Endothelial cell of umbilical vein (primary cell): ENCODE measurements at regions not wholly inside any gene's neighbourhood (a gene's known extent, or its start where the extent isn't known, plus 50 kb on each side); places are given as distances from the start of the nearest gene placed in this dataset.

Experiments used
- BruUV-seq: library from RNA; stranded (reverse); fragments of 400-500 nt; replicated peaks from 2 replicates; lab custom pipeline; 2021; lab: Mats Ljungman, UMichigan
- CTCF ChIA-PET: fragments of 300-600, 350-600 bp; sonication (Branson Sonifier 250); formaldehyde crosslinking; loops from one replicate; lab custom pipeline; 2021; ENCODE audit warnings: antibody characterized with exemption, inconsistent platforms; lab: Charles Lee
- POLR2A ChIA-PET: fragments of 300-600, 350-600 bp; sonication (Branson Sonifier 250); formaldehyde crosslinking; loops from one replicate; lab custom pipeline; 2021; ENCODE audit warnings: antibody characterized with exemption, inconsistent platforms; lab: Charles Lee
- DNase-seq: peaks from one replicate; pipeline ENCODE4 v3.0.0-alpha.2; 2011; ENCODE audit warnings: low read depth, low spot score
- FAIRE-seq: peaks from 2 replicates; lab custom pipeline; 2011; peaks lifted over from hg19 to GRCh38; lab: Jason Lieb, UNC
- H2AFZ ChIP-seq: 2 replicates; pipeline ENCODE4 v1.6.0; 2012; ENCODE audit warnings: low read depth, low read length, control low read depth, inconsistent platforms
- H3K27ac ChIP-seq: 2 replicates; pipeline ENCODE4 v1.5.1; 2011; ENCODE audit warnings: low read depth, mild to moderate bottlenecking, control low read depth, low read length, moderate library complexity; ENCODE audit not compliant: insufficient read depth
- H3K27me3 ChIP-seq, 2 experiments: 2 replicates each; pipeline versions ENCODE4 v1.6.0 to v1.6.1; 2011; ENCODE audit warnings: low read length in 2 of 2, mixed read lengths in 1 of 2; ENCODE audit not compliant: control insufficient read depth in 2 of 2, insufficient read depth in 2 of 2
- H3K36me3 ChIP-seq, 2 experiments: 2 replicates in 1 of 2; 3 replicates in 1 of 2; pipeline ENCODE4 v1.5.1; 2011; ENCODE audit warnings: low read length in 2 of 2, mild to moderate bottlenecking in 1 of 2, moderate library complexity in 1 of 2; ENCODE audit not compliant: control insufficient read depth in 2 of 2, insufficient read depth in 2 of 2; ENCODE audit errors: extremely low read depth in 1 of 2
- H3K4me1 ChIP-seq: 3 replicates; pipeline ENCODE4 v1.5.1; 2011; ENCODE audit warnings: mild to moderate bottlenecking, low read length; ENCODE audit not compliant: control insufficient read depth, insufficient read depth; ENCODE audit errors: extremely low read depth
- H3K4me2 ChIP-seq: 2 replicates; pipeline ENCODE4 v1.6.1; 2011; ENCODE audit warnings: low read length, control low read depth, mixed read lengths; ENCODE audit not compliant: insufficient read depth
- H3K4me3 ChIP-seq, 3 experiments: fragments of 200-600 bp in 1 of 3; sonication (generic), shearing (Covaris generic) in 1 of 3; replicated peaks in 1 of 3; 2 replicates each; pipeline ENCODE4 v1.5.1; 2011 to 2016; ENCODE audit warnings: control low read depth in 3 of 3, low read length in 3 of 3, mild to moderate bottlenecking in 2 of 3, inconsistent platforms in 1 of 3, low read depth in 1 of 3, moderate library complexity in 1 of 3; ENCODE audit not compliant: insufficient read depth in 1 of 3
- H3K79me2 ChIP-seq: 2 replicates; pipeline ENCODE4 v1.6.0; 2012; ENCODE audit warnings: low read length, inconsistent platforms; ENCODE audit not compliant: control insufficient read depth, insufficient read depth
- H3K9ac ChIP-seq: replicated peaks from 2 replicates; pipeline ENCODE3; 2011; ENCODE audit warnings: low read length, control low read depth; ENCODE audit not compliant: insufficient read depth; ENCODE audit errors: extremely low read depth
- H3K9me1 ChIP-seq: replicated peaks from 3 replicates; pipeline ENCODE4 v1.6.0; 2011; ENCODE audit warnings: mild to moderate bottlenecking, low read length; ENCODE audit not compliant: control insufficient read depth, insufficient read depth; ENCODE audit errors: extremely low read depth
- H3K9me3 ChIP-seq: replicated peaks from 2 replicates; pipeline ENCODE4 v1.5.1; 2012; ENCODE audit warnings: low read length, inconsistent platforms; ENCODE audit not compliant: control insufficient read depth, insufficient read depth
- H4K20me1 ChIP-seq: replicated peaks from 2 replicates; pipeline ENCODE3; 2011; ENCODE audit warnings: mild to moderate bottlenecking, low read length; ENCODE audit not compliant: control insufficient read depth, insufficient read depth; ENCODE audit errors: extremely low read depth
- EZH2 ChIP-seq: IDR thresholded peaks from 2 replicates; pipeline ENCODE4 v1.6.1; 2012; ENCODE audit warnings: borderline replicate concordance, low read depth, mild to moderate bottlenecking, moderate library complexity, low read length, inconsistent platforms; ENCODE audit not compliant: severe bottlenecking
- FOS ChIP-seq: IDR thresholded peaks from 2 replicates; pipeline ENCODE4 v1.6.1; 2011; ENCODE audit warnings: mild to moderate bottlenecking, low read length, moderate library complexity, borderline replicate concordance; ENCODE audit not compliant: insufficient read depth
- GATA2 ChIP-seq: IDR thresholded peaks from 2 replicates; pipeline ENCODE4 v1.7.0; 2011; ENCODE audit warnings: low read depth, mild to moderate bottlenecking, moderate library complexity, mixed read lengths, low read length; ENCODE audit not compliant: insufficient read length, insufficient read depth
- JUN ChIP-seq: IDR thresholded peaks from 2 replicates; pipeline ENCODE4 v1.6.1; 2011; ENCODE audit warnings: borderline replicate concordance, low read depth; ENCODE audit not compliant: insufficient read length, insufficient read depth
- MYC ChIP-seq: IDR thresholded peaks from one replicate; pipeline ENCODE4 v1.6.1; 2011; ENCODE audit warnings: mild to moderate bottlenecking, low read depth, low read length
- POLR2A ChIP-seq: IDR thresholded peaks from 2 replicates; pipeline ENCODE4 v1.6.1; 2012; ENCODE audit warnings: low read depth, mild to moderate bottlenecking, control low read depth, low read length
- POLR2AphosphoS5 ChIP-seq: IDR thresholded peaks from 2 replicates; pipeline ENCODE4 v1.6.1; 2012; ENCODE audit warnings: low read depth, mild to moderate bottlenecking, control low read depth, low read length, moderate library complexity; ENCODE audit not compliant: insufficient read depth
- dilution Hi-C: fragments of 300-500 bp; cut with MboI; formaldehyde crosslinking; loops from one replicate; pipeline ENCODE4 v1.15.0; 2019; ENCODE audit warnings: low sequenced_read_pairs; ENCODE audit not compliant: extremely low pct_ligation_motif_present
- intact Hi-C: fragments of 100-400 bp; cut with micrococcal nuclease; formaldehyde crosslinking; loops from one replicate; pipeline ENCODE4 v1.10.0; 2022
- TF ChIP-seq, protein P1 (sequence below), 2 donors: IDR thresholded peaks; 1 replicate in 1 of 2; 2 replicates in 1 of 2; pipeline ENCODE4 v1.5.1; 2011; ENCODE audit warnings: low read length in 2 of 2, mild to moderate bottlenecking in 2 of 2, moderate library complexity in 2 of 2, control low read depth in 1 of 2, inconsistent platforms in 1 of 2, low read depth in 1 of 2; ENCODE audit not compliant: insufficient read depth in 1 of 2; ENCODE audit errors: extremely low read depth in 1 of 2
- TF ChIP-seq, protein P2 (sequence below): IDR thresholded peaks from 2 replicates; pipeline ENCODE4 v1.6.1; 2011; ENCODE audit not compliant: insufficient read depth, insufficient read length

DNA sequence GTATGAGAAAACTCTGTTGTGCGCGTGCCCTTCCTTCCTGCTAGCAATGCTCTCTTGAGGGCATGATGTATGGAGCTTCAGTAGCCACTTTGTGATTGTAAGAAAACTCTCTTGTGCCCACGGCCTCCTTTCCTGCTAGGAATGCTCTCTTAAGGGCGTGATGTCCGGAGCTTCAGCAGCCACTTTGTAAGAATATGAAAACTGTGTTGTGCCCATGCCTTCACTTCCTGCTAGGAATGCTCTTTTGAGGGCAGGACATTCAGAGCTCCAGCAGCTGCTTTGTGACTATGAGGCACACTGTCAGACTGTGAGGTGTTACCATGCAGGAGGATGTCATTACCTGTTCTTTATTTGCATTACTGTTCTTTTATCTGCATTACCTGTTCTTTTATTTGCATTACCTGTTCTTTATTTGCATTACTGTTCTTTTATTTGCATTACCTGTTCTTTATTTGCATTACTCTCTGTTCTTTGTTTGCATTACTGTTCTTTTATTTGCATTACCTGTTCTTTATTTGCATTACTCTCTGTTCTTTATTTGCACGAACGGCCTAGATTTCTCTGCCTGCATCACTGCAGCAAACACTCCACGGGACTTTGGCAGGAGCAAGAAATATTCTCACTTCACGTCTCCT is 166.7 kb downstream of the CRLF2 start:
- dilution Hi-C loops (no loop called here), intact Hi-C loops (no loop called here)
- H3K27me3 ChIP-seq = no peaks in the 10 kb centered on the region
- H3K4me1 ChIP-seq = no peaks in the 10 kb centered on the region
- no peak overlapping the region for H3K4me2 ChIP-seq
- H3K27ac ChIP-seq = no peak overlapping the region
- H4K20me1 ChIP-seq = no peaks in the 10 kb centered on the region
- BruUV-seq = no TSS peak
- H3K4me3 ChIP-seq = no peak overlapping the region
- no peak overlapping the region for H3K9ac ChIP-seq
- no peak for TF ChIP-seq JUN
- no peak for TF ChIP-seq GATA2
- TF ChIP-seq FOS = no peak
- TF ChIP-seq, protein P1, sequence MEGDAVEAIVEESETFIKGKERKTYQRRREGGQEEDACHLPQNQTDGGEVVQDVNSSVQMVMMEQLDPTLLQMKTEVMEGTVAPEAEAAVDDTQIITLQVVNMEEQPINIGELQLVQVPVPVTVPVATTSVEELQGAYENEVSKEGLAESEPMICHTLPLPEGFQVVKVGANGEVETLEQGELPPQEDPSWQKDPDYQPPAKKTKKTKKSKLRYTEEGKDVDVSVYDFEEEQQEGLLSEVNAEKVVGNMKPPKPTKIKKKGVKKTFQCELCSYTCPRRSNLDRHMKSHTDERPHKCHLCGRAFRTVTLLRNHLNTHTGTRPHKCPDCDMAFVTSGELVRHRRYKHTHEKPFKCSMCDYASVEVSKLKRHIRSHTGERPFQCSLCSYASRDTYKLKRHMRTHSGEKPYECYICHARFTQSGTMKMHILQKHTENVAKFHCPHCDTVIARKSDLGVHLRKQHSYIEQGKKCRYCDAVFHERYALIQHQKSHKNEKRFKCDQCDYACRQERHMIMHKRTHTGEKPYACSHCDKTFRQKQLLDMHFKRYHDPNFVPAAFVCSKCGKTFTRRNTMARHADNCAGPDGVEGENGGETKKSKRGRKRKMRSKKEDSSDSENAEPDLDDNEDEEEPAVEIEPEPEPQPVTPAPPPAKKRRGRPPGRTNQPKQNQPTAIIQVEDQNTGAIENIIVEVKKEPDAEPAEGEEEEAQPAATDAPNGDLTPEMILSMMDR (IDR thresholded peaks at IDR 0.05; ENCODE audit: extremely low read depth in 1 of 2, insufficient read depth in 1 of 2, low read depth in 1 of 2, low read length in 2 of 2) = no peak
- TF ChIP-seq, protein P2, sequence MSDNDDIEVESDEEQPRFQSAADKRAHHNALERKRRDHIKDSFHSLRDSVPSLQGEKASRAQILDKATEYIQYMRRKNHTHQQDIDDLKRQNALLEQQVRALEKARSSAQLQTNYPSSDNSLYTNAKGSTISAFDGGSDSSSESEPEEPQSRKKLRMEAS = no peak
- TF ChIP-seq POLR2A = no peak
- no peak for TF ChIP-seq MYC
- no peak for TF ChIP-seq POLR2AphosphoS5
- TF ChIP-seq EZH2 = no peak
- H2AFZ ChIP-seq = no peak overlapping the region
- H3K9me3 ChIP-seq = no peaks in the 10 kb centered on the region
- POLR2A ChIA-PET = no interaction called here
- DNase-seq = no peak
- H3K36me3 ChIP-seq = no peaks in the 10 kb centered on the region
- no peaks in the 10 kb centered on the region for H3K9me1 ChIP-seq
- CTCF ChIA-PET = no interaction called here
- no peak for FAIRE-seq
- H3K79me2 ChIP-seq = no peaks in the 10 kb centered on the region
